ENCODE measurements at regions not wholly inside any gene's neighbourhood (a gene's known extent, or its start where the extent isn't known, plus 50 kb on each side); places are given as distances from the start of the nearest gene placed in this dataset.

- H4K20me1 ChIP-seq (ENCODE audit: insufficient read depth, low read length): no peaks in the 10 kb centered on the region
- H3K18ac ChIP-seq (ENCODE audit: low read depth, low read length): no peak overlapping the region
- CTCF ChIA-PET: no interaction called here
- H3K23ac ChIP-seq (ENCODE audit: low read depth, low read length): no peak overlapping the region
- ATAC-seq (ENCODE audit: low read depth) (no peak), DNase-seq (no peak)
- H3K4me3 ChIP-seq (ENCODE audit: insufficient read depth, low read depth, low read length): no peak overlapping the region
- no peaks in the 10 kb centered on the region for H3K9me1 ChIP-seq (ENCODE audit: insufficient read depth, low read length)
- H2AK9ac ChIP-seq (replicated peaks; ENCODE audit: low read depth, low read length, poor library complexity): no peak overlapping the region
- H2BK15ac ChIP-seq (ENCODE audit: low read depth, low read length): no peak overlapping the region
- H3K14ac ChIP-seq (replicated peaks; ENCODE audit: low read depth, low read length): no peak overlapping the region
- no peaks in the 10 kb centered on the region for H3K36me3 ChIP-seq (ENCODE audit: control insufficient read depth, insufficient read depth, low read length)
- POLR2A ChIA-PET (ENCODE audit: unreplicated experiment): no interaction called here
- H2BK5ac ChIP-seq (ENCODE audit: low read depth, low read length, poor library complexity, severe bottlenecking): no peak overlapping the region
- dilution Hi-C loops (cut with HindIII; ENCODE audit: low sequenced_read_pairs, unreplicated experiment): no loop called here
- no peak for TF ChIP-seq BHLHE40 (IDR thresholded peaks at IDR 0.05; ENCODE audit: low read depth, low read length)
- TF ChIP-seq RCOR1 (IDR thresholded peaks at IDR 0.05; ENCODE audit: insufficient replicate concordance, low read length): no peak
- no peak for TF ChIP-seq CHD1 (IDR thresholded peaks at IDR 0.05; ENCODE audit: low read depth, low read length)
- TF ChIP-seq RAD21 (IDR thresholded peaks at IDR 0.05; ENCODE audit: low read length): no peak
- TF ChIP-seq MAZ (IDR thresholded peaks at IDR 0.05; ENCODE audit: borderline replicate concordance, low read depth, low read length): no peak
- no peak for TF ChIP-seq CTCF (conservative IDR thresholded peaks at IDR 0.05; ENCODE audit: low read depth, low read length)
- no peak for TF ChIP-seq RFX5 (IDR thresholded peaks at IDR 0.05; ENCODE audit: low read depth, low read length)
- H2BK120ac ChIP-seq (ENCODE audit: low read depth, low read length): no peak overlapping the region
- in situ Hi-C loops (cut with MboI; ENCODE audit: low sequenced_read_pairs): no loop called here
- H2BK20ac ChIP-seq (ENCODE audit: low read depth, low read length): no peak overlapping the region
- no peak overlapping the region for H3K9ac ChIP-seq (ENCODE audit: low read depth, low read length)
- H3K4me1 ChIP-seq (ENCODE audit: control insufficient read depth, insufficient read depth, low read length): no peaks in the 10 kb centered on the region
- no TSS peak for BruUV-seq (replicated peaks)
- H3K27me3 ChIP-seq (ENCODE audit: control insufficient read depth, insufficient read depth, low read length): no peaks in the 10 kb centered on the region
- H2AFZ ChIP-seq (replicated peaks; ENCODE audit: low read length, poor library complexity): no peak overlapping the region
- H2AK5ac ChIP-seq (ENCODE audit: low read depth, low read length): no peak overlapping the region
- intact Hi-C loops (cut with micrococcal nuclease): no loop called here
- H3K79me1 ChIP-seq (ENCODE audit: low read depth in 1 of 2, low read length in 2 of 2): no peaks in the 10 kb centered on the region
- H4K8ac ChIP-seq (ENCODE audit: low read depth in 2 of 2, low read length in 2 of 2): no peak overlapping the region
- H3K4me2 ChIP-seq (ENCODE audit: low read depth, low read length): no peak overlapping the region
- no peak overlapping the region for H4K91ac ChIP-seq (ENCODE audit: insufficient read depth, low read depth, low read length)
- no peak overlapping the region for H3K4ac ChIP-seq (ENCODE audit: low read depth, low read length)
- no peak overlapping the region for H4K5ac ChIP-seq (ENCODE audit: low read depth, low read length)
- H3K56ac ChIP-seq (ENCODE audit: extremely low read depth, insufficient read depth, low read length): no peak overlapping the region
- no peaks in the 10 kb centered on the region for H3K9me3 ChIP-seq (ENCODE audit: control insufficient read depth, insufficient read depth, low read length)
- WGBS, 2 experiments (ENCODE audit: extremely low coverage in 2 of 2, insufficient read length in 1 of 2): no CpG with 5 or more reads among the region's 7 CpGs
- no peak overlapping the region for H3K27ac ChIP-seq (ENCODE audit: insufficient read depth, low read length)
Observed at GRCh38 chr2:222133897-222134296, 164.9 kb downstream of the PAX3 start.
